ENCODE measurements at regions not wholly inside any gene's neighbourhood (a gene's known extent, or its start where the extent isn't known, plus 50 kb on each side); places are given as distances from the start of the nearest gene placed in this dataset.
A peak's percentile ranks its signal among the peaks of the same experiment; 100 is the strongest.
"Not testable (repeated sequence)": the region's sequence is repeated elsewhere in the genome, so short reads cannot be mapped to it uniquely, and the experiment has no call there.

GRCh38 chr10:29881811-29882210 lies 177.6 kb downstream of the JCAD start:
- peak in 1 of 3 donors; percentile 39 for DNase-seq

GRCh38 chr10:29881336-29881771 lies 178.0 kb downstream of the JCAD start:
- peak; percentile 31 to 80 (median 54) for DNase-seq

- no peak for DNase-seq
These were observed 178.5 kb downstream of the JCAD start for GRCh38 chr10:29880856-29881255.

GRCh38 chr10:29879862-29880261 lies 179.5 kb downstream of the JCAD start:
- no peak for DNase-seq

- no peak for DNase-seq
These were observed 180.9 kb downstream of the JCAD start for GRCh38 chr10:29878492-29878891.

- no peak for DNase-seq
These were observed 181.4 kb downstream of the JCAD start for GRCh38 chr10:29877793-29878491.

- DNase-seq, result no peak
These were observed 183.3 kb downstream of the JCAD start for GRCh38 chr10:29876008-29876555.

- no peak for DNase-seq
These were observed 184.6 kb downstream of the JCAD start for GRCh38 chr10:29874606-29875269.

GRCh38 chr10:29873941-29874484 lies 185.4 kb downstream of the JCAD start:
- no peak for DNase-seq

- DNase-seq, result no peak
These were observed 188.8 kb downstream of the JCAD start for GRCh38 chr10:29870522-29871044.

- no peak for DNase-seq
These were observed 189.8 kb downstream of the JCAD start for GRCh38 chr10:29869593-29869992.

GRCh38 chr10:29866356-29866755 lies 193.0 kb downstream of the JCAD start:
- DNase-seq, result no peak

- DNase-seq, result no peak
These were observed 193.6 kb downstream of the JCAD start for GRCh38 chr10:29865700-29866355.

GRCh38 chr10:29862923-29863614 lies 196.3 kb downstream of the JCAD start:
- peak in 1 of 3 donors; percentile 62 for DNase-seq

- peak in 1 of 3 donors; percentile 64 for DNase-seq
These were observed 197.4 kb downstream of the JCAD start for GRCh38 chr10:29861811-29862505.

- not testable (repeated sequence) for DNase-seq
These were observed 198.2 kb downstream of the JCAD start for GRCh38 chr10:29861231-29861630.

GRCh38 chr10:29860166-29860565 lies 199.2 kb downstream of the JCAD start:
- peak in 1 of 3 donors; percentile 59 for DNase-seq

GRCh38 chr10:29859521-29860130 lies 199.8 kb downstream of the JCAD start:
- DNase-seq, result no peak

GRCh38 chr10:29858702-29859267 lies 200.6 kb downstream of the JCAD start:
- no peak for DNase-seq
